Germinal center (tissue), 1 donor: ENCODE measurements at regions not wholly inside any gene's neighbourhood (a gene's known extent, or its start where the extent isn't known, plus 50 kb on each side); places are given as distances from the start of the nearest gene placed in this dataset.

Experiments
- DNase-seq: peaks from one replicate; pipeline ENCODE4 v3.0.0; 2012; ENCODE audit warnings: mixed read lengths, low spot score

DNA sequence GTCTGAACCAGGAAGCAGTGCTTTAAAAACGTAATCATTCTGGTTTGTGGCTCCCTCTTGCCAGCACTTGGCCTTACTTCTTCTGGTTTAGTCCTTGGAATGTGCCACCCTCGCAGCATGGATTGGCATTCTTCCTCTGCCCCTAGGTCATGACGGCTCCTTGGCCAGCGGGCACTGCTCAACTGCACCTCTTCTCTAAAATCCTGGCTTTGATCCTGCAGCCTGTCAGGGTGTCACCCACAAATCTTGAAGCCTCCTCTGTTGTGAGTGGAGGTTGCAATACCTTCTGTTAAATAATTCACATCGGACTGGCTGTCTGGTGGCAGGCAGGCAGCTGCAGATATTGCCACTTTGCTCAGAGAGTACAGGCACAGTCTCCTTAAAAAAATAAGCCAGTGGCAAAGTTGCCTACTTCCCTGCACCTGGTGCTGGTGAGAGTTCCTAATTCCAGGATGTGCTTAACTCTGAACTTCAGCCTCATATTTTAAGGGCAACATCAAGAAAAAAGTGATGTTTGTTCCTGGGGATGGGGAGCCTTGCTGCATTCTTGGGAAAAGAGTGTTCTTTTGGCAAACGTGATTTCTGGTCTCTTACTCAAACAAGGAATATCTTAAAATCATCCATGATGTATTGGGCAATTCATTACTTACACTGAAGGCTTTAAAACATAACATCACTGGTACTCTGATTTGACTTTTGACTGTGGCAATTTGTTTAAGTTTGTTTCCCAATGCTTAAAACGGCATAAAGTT lies 179.8 kb downstream of the FOXA2 start:
- no peak for DNase-seq

DNA sequence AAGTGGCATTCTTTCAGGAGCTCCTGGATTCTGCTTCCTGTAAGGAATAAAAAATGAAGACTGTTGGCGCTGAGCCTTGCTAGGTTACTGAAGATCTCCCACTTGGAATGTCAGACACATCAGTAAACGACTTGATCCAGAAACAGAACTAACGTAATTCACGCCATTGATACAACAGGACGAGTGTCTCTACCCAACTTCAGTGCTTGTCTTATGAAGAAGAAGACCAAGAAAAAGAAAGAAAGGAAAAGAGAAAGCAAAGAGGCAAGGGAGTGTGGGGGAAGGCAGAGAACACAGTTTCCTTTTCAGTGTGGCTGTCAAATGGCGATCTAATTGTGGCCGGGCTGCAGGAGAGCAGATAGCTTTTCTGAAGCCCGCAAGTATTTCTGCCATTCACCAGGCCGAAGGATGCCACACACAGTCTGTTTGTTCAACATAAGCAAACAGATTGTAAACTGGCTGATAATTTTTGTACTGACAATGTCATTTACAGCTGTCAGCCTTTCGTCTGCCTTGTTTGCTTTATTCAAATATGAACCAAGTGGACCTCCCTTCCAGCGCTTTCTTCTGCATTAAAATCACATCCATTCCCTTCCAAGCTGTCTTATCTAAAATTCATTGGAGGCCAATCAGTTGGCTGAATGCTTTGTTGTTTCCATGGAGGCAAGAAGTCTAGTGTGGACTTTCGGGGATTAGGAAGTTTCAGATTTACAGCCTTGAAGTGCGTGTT lies 180.6 kb downstream of the FOXA2 start:
- DNase-seq = no peak

- no peak for DNase-seq
Measured at GRCh38 chr20:22403022-22403631, 181.2 kb downstream of the FOXA2 start.

DNA sequence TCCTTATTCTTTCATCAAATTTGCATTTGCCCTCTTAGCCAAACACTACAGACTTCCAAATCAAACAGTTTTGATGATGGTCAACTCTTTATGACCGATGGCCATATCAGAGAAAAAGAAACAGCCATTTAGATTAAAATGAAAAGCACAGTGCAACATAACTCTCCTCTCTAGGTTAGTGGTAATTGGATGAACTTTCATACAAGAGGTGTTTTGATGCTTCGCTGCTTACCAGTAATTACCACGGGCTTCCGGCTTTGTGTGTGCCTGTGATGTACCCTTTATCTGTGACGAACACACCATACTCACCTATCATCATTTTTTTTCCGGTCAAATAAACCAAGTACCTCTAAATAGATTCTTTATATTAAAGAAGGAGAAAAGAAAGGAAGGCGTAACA lies 181.8 kb downstream of the FOXA2 start:
- no peak for DNase-seq

GRCh38 chr20:22400440-22400839 lies 183.9 kb downstream of the FOXA2 start:
- no peak for DNase-seq

GRCh38 chr20:22394583-22394982 lies 189.8 kb downstream of the FOXA2 start:
- DNase-seq = no peak

DNA sequence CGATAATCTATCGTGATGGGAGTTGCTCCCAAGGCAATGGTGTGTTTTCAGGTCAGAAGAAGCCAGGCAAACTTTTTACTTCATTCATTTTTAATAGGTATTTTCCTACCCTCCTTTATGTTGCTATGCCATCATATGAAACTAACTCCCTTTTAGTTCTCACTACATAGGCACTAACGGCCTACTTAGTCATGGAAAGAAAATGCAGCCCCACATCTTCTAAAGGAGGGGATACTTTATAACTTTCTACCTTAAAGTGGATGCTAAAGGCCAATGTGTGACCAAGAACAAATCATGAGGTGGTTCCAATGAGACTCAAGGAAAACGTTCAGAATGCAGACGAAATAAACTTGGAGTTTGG lies 193.8 kb downstream of the FOXA2 start:
- no peak for DNase-seq

GRCh38 chr20:22389836-22390542 lies 194.4 kb downstream of the FOXA2 start:
- DNase-seq = no peak

DNA sequence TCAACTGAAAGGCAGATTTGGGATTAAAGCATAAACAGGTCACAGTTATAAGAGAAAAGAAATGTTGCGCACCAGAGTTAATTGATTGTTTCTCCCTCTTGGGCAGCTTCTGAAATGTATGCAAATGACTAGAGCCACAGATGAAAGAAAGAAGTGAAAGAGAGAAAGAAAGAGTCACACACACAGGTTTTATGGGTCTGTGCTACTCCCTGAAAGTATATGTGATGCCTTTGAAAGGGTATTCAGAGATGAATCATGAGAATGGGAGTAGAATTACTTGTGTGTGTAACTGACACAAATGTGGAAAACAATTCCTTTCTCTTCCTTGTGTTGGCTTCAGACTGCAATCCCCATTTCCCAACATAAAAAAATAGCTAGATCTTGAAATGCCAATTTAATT lies 196.9 kb downstream of the FOXA2 start:
- DNase-seq = no peak

DNA sequence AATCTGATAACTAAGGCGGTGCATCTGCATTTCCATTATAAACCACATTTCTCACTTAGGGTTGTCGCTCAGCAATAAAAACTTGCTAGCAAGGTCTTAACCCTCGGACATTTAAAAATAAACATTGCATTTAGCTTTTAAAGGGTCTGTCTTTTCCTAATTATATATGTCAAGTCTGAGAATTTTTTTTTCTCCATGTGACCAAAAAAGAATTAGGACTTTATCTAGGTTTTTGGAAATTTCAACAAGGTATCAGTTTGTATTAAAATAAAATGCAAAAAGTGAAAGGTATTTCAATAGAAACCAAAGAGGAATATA lies 198.1 kb downstream of the FOXA2 start:
- DNase-seq = no peak

DNA sequence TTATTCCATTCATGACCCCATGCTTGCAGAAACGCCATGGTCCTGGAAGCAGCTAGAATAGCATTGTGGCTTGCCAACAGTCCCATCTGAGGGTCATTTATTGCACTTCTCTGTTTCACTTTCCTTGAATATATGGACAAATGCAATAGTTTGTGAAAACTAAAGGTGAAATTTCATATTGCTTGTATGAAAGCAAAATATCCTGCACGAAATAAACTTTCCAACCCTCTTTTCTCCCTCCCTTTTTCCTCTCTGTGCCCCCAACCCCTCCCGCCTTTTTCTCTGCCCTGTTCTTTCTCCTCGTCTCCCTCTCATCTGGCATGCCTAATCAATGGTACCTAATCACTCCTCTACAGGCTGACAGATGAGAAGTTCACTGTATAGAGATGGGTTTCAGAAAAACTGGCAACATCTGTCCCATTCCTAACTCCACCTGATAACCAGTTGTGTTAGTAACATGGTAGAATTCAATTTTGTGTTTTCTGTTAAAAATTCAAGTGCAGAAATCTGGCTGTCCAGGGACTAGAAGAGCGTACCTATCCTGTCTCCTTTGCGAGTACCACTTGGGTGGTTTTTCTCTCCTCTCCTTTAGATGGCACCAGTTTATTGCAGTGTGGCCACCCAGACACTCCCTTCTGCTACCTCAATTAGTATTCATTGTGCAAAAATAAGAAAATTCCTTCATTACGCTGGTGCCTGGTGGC lies 198.6 kb downstream of the FOXA2 start:
- DNase-seq = no peak

DNA sequence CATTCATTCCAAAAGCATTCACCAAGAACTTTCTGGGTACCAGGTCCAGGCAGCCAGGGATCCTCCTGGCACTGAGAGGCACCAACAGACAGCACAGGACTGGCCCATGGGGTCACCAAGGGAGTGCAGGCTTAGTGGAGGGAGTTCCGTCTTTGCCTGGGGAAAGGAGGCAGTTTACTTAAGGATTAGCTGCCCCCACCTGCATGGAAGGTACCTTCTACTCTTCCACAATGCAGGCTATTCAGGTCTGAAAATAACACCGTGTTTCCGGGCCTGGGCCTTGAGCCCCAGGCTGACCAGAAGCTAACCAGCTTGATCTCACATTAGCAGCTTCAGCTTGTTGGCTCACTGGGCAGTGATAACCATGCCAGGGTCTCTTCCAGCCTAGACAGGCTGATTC lies 199.4 kb downstream of the FOXA2 start:
- no peak for DNase-seq

DNA sequence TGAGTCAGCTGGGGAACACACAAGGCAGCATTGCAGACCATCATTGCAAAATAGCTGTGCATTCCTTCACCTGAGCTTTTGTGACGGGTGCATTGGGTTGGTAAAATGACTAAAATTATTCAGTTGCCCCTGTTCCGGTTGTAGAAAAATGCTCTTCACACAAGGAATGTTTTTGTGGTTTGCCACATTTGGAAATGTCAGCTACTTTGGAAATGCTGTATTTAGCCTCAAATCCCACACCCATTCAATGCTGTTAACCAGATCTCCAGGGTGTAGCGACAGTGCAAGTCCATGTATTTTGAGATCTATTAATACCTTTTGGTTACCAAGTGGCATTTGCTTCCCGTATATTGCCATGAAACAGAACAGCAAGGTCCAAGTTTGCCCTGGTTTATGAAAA lies 201.2 kb downstream of the FOXA2 start:
- DNase-seq = no peak

GRCh38 chr20:22382742-22383141 lies 201.6 kb downstream of the FOXA2 start:
- no peak for DNase-seq

DNA sequence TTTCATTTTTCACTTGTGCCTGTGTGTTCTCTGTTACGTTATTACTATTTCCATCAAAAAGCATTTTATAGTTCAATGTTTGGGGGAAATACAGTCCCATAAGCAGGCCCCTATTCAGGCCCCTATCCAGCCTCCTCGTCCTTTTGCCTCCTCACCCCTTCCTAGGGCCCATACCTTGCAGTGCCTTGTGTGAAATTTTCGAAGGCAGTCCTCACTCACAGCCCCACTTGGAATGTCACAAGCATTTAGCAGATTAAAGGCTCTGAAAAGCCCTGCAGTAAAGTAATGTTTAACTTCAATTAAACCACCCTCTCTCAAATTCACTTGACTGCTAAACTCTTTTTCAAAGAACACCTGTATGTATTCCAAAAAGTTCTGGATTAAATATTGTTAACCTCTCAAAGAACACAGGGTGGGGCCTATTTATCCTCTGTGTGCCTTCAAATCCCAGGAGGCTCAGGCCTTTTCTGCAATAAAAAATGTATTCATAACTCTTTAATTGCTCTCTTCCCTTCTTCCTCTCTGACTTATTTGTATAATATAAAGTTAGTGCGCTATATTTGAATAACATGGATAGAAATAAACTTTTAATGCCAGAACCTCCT lies 202.5 kb downstream of the FOXA2 start:
- DNase-seq = no peak

DNA sequence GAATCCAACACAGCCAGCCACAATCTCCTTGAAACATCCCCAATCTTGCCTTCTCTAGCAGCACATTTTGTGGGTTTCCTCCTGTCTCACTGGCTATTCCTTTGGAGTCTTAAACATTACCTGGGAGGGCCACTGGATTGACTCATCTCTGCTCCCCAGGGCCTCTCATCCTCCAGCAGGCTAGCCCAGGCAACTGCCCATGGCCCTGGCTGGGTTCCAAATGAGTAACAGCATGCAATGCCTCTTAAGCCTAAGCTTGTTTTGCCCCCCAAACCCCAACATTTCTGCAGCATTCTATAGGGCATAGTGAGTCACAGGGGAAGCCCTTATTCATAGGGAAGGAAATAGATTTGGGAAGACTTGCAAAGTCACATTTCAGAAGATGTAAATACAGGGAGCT lies 204.9 kb downstream of the FOXA2 start:
- no peak for DNase-seq

DNA sequence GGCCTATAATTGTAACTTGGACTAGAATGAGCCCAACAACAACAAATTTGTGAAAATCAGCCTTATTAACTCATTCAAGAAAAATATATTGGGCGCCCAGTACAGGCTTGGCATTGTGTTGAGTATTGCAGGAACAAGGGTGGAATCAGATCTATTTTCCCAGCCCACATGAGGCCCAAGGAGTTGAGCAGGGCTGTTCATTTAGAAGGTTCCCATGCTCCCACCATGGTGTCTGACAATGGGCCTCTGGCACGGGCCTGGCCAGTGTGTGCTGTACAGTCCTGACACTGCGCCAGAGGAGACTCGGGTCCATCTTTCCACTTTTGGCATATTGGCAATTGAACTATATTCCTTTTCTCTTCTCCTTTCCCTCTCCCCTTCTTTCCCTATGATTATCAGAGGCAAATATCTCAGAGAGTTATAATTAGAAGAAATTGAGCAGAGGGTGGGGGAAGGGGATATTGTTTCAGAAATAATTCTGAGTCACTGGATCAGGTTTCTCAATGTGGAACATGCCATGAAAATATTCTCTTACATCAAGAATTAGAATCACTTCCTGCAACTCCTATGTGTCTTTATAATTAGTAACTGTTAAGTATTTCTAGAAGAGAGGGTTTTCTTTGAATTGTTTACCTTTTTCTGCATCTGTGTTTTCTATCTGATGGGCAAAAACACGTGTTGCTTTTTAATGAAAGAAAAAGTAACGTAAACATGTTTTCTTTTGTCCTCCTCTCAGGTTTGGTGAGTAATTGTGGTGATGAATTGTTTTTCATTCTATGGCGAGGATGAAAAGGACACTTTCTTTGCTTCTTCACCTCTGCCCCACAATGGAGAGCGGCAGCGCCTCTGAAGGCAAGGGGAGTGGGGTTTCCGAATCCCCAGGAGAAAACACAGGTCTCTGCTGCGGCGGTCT lies 209.4 kb downstream of the FOXA2 start:
- no peak for DNase-seq

DNA sequence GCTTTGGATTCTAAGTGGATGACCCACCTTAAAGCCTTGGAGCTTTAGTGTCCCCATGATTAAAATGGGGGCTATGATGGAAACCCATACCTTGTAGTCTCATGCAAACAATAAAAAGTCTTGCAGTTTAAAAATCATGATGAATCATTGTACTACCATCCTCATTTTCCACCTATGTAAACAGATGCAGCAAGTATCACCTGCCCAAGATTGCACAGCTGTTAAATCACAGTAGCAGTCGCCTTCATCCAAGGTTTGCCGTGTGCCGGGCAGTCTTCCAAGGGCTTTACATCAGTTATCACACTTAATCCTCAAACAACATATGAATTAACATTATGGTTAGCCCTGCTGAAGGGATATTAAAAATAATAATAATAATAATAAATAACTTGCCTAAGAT lies 210.3 kb downstream of the FOXA2 start:
- no peak for DNase-seq

DNA sequence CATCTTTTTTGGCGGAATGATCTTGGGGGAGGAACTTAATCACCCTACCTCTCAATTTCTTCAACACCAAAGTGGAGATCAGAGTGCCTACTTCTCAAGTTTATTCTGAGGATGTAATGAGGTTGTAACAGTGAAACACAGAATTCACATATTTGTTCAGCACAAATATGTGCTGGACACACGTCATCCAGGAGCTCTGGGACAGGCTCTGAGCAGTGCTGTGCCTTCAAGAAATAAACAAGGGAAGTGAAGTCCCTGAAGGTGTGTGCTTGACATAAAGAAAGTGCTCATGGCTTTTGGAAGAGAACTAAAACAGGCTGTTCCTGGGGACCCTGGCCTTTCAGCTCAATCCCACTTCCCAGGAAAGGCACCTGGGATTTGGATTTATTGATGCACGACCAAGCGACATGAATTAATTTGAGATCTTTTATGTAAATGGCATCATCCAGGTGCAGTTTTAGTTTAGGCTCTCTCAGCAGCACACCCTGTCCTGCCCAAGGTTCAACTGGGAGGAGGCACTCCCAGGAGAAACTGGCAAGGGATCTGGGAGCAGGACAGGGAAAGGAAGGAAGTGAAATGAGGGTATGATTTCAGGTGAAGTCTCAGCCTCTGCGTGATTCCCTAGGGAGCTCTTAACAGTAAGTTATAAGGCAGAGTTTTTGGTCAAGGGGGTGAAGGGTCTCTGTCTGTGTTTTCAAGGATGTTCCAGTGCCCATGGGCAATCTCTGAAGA lies 211.0 kb downstream of the FOXA2 start:
- DNase-seq = no peak

- DNase-seq = peak; percentile 5
Measured at GRCh38 chr20:22371843-22372242, 212.5 kb downstream of the FOXA2 start.
